GM18873 (cell line): ENCODE measurements at regions not wholly inside any gene's neighbourhood (a gene's known extent, or its start where the extent isn't known, plus 50 kb on each side); places are given as distances from the start of the nearest gene placed in this dataset.

Experiments
- ATAC-seq: cut with Tn5 transposase; IDR thresholded peaks from one replicate; pipeline ENCODE4 v1.9.1; 2021; ENCODE audit warnings: mild to moderate bottlenecking, moderate library complexity, moderate number of reproducible peaks; ENCODE audit not compliant: unreplicated experiment, low FRiP score

GRCh38 chr13:21814604-21815003 lies 143.7 kb downstream of the FGF9 start:
- ATAC-seq, result no peak

DNA sequence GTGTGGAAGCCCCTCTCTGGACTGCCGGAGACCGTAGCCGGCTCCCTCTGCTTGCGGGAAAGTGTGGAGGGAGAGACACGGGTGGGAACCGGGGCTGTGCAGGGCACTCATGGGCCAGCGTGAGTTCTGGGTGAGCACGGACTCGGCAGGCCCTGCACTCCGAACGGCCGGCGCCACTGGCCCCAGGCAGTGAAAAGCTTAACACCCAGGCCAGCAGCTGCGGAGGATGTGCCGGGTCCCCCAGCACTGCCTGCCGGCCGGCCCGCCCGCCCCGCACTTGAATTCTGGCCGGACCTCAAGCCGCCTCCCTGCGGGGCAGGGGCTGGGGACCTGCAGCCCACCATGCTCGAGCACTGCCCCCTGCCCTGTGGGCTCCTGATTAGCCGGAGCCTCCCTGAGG lies 147.0 kb downstream of the FGF9 start:
- ATAC-seq, result no peak

- ATAC-seq, result no peak
Observed at GRCh38 chr13:21822029-21822428, 151.2 kb downstream of the FGF9 start.

DNA sequence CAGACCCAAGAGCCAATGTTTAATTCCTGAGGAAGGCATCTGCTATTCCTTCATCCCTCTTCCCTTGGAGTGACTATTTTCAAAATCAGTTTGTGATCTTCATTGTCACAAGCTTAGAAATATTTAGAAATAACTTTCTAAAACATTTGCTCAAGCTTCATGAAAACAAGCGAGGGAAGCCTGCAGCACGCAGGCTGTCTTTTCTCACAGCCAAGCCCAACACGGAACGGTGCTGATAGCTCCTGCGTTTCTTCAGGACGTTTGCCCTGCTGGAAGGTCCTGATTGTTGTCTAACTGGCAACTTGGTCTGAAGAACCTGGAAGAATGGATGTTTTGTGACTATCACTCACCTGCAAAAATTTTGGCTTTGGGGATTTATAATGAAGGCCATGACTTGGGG lies 152.5 kb downstream of the FGF9 start:
- ATAC-seq, result no peak

DNA sequence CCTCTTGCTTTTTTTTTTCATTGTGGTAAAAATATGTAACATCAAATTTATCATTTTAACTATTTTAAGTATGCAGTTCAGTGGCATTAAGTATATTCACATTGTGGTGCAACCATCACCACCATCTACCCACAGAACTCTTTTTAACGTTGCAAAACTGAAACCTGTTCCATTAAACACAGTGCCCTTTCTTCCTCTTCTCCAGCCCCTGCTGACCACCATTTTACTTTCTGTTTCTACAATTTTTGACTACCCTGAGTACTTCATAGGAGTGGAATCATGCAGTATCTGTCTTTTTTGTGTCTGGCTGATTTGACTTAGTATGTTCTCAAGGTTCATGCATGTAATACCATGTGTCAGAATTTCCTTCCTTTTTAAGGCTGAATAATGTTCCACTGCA lies 153.1 kb downstream of the FGF9 start:
- ATAC-seq, result no peak

DNA sequence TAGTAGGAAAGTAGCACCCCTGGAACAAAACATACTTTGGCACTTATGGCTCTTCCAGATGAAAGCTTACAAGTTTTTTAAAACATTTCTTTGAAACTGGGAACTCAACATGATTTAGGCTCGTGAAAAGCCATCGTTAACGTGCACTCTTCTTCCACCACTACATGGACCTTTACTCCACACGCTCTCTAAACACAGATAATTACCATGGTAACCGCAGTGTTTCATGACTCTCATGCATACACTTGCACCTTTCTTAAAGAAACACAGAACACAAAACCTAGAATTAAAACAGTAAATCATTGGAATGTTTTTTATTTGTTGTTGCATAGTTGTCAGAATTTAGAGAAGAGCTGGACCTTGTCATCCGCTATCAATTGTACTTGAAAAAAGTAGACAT lies 154.3 kb downstream of the FGF9 start:
- no peak for ATAC-seq

DNA sequence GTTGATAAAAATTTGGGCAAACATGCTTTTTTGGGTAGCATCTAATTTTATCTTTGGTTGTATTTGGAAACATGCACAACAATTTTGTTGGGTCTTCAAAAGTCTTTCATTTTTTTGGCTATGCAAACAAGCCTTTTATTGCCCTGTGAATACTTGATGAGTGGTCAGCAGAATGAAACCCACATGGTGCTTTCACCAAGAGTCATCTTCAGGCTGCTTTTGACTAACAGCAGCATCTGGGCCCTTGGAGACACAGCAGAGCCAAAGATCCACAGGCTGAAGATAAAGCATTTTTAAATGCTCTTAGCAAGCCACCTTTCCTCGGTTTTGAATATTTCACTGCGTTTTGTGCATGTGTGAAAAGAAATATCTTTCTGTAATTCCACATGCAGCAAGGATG lies 154.9 kb downstream of the FGF9 start:
- no peak for ATAC-seq

GRCh38 chr13:21826214-21827015 lies 155.5 kb downstream of the FGF9 start:
- ATAC-seq, result no peak

DNA sequence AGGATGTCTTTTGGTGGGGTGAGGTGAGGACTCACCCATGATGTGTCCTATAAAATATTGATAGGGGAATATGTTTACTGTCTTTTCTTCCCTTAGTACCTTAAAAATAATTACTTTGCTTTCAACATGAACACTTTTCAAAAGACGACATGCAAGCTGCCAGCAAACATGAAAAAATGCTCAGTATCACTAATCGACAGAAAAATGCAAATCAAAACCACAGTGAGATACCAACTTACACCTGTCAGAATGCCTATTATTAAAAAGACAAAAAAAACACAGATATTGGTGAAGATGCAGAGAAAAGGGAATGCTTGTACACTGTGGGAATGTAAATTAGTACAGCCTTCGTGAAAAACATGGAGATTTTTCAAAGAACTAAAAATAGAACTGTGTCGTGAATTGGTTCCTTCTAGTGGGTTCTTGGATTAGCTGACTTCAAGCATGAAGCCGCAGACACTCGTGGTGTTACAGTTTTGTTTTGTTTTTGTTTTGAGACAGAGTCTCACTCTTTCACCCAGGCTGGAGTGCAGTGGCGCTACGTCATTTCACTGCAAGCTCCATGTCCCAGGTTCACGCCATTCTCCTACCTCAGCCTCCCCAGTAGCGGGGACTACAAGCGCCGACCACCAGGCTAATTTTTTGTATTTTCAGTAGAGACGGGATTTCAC lies 160.9 kb downstream of the FGF9 start:
- no peak for ATAC-seq

GRCh38 chr13:21833921-21834320 lies 163.0 kb downstream of the FGF9 start:
- ATAC-seq, result no peak

DNA sequence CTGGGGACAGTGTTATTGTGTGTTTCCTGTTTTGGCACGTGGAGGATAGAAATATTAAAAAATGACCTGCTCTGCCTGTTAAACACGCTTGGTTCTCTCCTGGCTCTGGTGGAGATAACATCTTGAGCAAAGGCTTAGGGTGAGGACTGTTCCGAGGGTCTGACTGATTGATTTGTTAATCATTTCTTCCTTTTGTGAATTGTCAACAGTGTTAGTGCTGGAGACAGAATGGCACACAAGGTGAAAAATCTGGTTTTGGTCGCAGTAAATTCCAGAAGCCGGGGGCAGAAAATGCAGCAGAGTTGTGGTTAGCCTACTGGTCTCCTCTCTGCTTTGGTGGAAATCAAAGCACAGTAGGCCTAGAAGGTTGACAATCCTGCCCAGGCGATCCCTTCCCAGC lies 163.6 kb downstream of the FGF9 start:
- no peak for ATAC-seq

DNA sequence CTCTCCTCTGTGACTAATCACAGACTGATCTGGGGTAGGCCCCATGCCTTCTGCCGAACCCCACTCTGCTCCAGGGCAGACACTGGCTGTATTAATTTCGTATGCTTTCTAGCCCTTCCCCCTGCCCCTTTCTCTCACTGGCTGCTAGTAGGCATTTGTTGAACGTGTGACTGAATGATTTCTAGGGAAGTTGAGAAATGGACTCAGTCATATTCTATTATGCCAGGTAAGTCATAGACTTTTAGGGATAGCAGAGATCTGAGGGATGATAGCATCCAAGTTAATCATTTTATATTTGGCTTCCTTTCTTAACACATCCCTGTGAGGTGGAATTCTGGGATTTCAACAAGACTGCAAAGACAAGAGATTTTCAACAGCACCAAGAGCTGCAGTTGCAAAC lies 166.4 kb downstream of the FGF9 start:
- ATAC-seq, result no peak

GRCh38 chr13:21837841-21838551 lies 167.1 kb downstream of the FGF9 start:
- ATAC-seq, result no peak

DNA sequence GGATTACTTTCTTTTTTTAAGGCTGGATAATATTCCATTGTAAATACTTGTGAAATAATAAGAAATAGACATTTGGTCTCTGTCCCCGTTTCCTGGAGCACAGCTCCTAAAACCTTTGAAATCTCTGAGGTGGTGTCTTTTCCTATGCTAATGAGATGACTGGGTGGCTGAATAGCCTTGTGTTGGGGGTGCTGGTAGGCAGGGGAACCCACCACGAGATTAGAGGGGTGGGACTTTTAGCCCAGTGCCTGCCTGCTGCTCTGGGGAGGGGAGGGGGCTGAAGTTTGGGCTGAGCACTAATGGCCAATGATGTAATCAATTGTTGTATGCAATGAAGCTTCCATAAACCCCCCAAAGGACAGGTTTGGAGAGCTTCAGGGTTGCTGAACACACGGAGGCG lies 175.7 kb downstream of the FGF9 start:
- no peak for ATAC-seq

GRCh38 chr13:21849323-21849722 lies 178.4 kb downstream of the FGF9 start:
- ATAC-seq, result peak; percentile 76

- no peak for ATAC-seq
Observed at GRCh38 chr13:21850013-21851006, 179.4 kb downstream of the FGF9 start.

DNA sequence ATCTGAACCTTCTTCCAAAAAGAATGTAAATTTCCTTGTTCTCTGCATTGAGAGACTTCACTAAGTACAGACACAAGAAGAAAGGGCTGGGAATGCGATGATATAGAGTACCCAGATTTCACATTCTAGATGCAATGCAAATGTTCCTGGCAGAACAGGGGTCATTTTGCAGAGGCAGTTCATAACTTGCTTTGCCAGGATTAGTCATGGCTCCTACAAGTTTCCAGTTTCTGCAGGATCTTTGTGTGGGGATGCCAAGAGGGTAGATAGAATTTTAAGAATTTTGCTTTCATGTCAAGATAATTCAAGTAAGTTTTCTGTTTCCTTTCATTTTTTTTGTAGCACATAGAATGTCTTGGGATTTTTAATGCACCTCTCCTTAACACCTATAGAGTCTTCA lies 181.2 kb downstream of the FGF9 start:
- ATAC-seq, result no peak

GRCh38 chr13:21853779-21854178 lies 182.9 kb downstream of the FGF9 start:
- ATAC-seq, result no peak

DNA sequence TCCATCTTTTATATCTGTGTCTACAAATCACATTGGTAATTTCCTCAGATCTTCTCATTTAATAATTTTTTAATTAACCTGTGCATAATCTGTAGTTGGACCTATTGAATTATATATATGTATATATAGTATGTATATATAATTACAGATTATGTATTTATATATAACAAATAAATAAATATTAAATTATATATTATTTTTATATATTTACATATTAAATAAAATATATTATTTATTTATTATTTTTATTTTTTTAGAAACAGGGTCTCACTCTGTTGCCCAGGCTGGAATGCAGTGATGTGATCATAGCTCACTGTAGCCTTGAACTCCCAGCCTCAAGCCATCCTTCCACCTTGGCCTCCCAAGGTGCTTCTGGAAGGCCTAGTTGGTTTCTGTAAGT lies 197.9 kb downstream of the FGF9 start:
- no peak for ATAC-seq

- ATAC-seq, result no peak
Observed at GRCh38 chr13:21871382-21871781, 200.5 kb downstream of the FGF9 start.
